HepG2 (cell line): ENCODE measurements at regions not wholly inside any gene's neighbourhood (a gene's known extent, or its start where the extent isn't known, plus 50 kb on each side); places are given as distances from the start of the nearest gene placed in this dataset.

Source experiments
- FOSL2 ChIP-seq: sonication (generic); formaldehyde crosslinking; IDR thresholded peaks from 2 replicates; pipeline ENCODE4 v1.4.0; 2020; ENCODE audit warnings: missing genetic modification reagents
- HOXA9 ChIP-seq: sonication (generic); formaldehyde crosslinking; IDR thresholded peaks from 2 replicates; pipeline ENCODE4 v1.8.1; 2022; ENCODE audit warnings: missing genetic modification reagents, mild to moderate bottlenecking, moderate library complexity, borderline replicate concordance
- IKZF4 ChIP-seq: sonication (generic); formaldehyde crosslinking; IDR thresholded peaks from 2 replicates; pipeline ENCODE4 v1.5.1; 2020; ENCODE audit warnings: borderline replicate concordance, mild to moderate bottlenecking, low read depth, missing genetic modification reagents; ENCODE audit errors: not compliant biosample characterization
- SP1 ChIP-seq, 2 experiments: fragments of 450-650 bp in 1 of 2; sonication (generic) in 1 of 2; formaldehyde crosslinking in 1 of 2; IDR thresholded peaks; 2 replicates each; pipeline versions ENCODE4 v1.4.0 to v1.6.1; 2016 to 2020; ENCODE audit warnings: missing genetic modification reagents in 1 of 2
- TF ChIP-seq, protein P1 (sequence below): sonication (generic); formaldehyde crosslinking; IDR thresholded peaks from 2 replicates; pipeline ENCODE4 v1.5.1; 2020; ENCODE audit warnings: mild to moderate bottlenecking, moderate library complexity, missing genetic modification reagents
- TF ChIP-seq, protein P2 (sequence below): sonication (generic); formaldehyde crosslinking; IDR thresholded peaks from 2 replicates; pipeline ENCODE4 v1.5.1; 2020; ENCODE audit warnings: mild to moderate bottlenecking, missing genetic modification reagents, moderate library complexity
- TF ChIP-seq, protein P3 (sequence below): sonication (generic); formaldehyde crosslinking; IDR thresholded peaks from 2 replicates; pipeline ENCODE4 v1.5.0; 2020; ENCODE audit warnings: mild to moderate bottlenecking, missing genetic modification reagents, moderate library complexity
- TF ChIP-seq, protein P4 (sequence below): sonication (generic); formaldehyde crosslinking; IDR thresholded peaks from 2 replicates; pipeline ENCODE4 v1.4.0; 2020; ENCODE audit warnings: missing genetic modification reagents
- TF ChIP-seq, protein P5 (sequence below): sonication (generic); formaldehyde crosslinking; IDR thresholded peaks from 2 replicates; pipeline ENCODE4 v1.4.0; 2020; ENCODE audit warnings: mild to moderate bottlenecking, missing genetic modification reagents

DNA sequence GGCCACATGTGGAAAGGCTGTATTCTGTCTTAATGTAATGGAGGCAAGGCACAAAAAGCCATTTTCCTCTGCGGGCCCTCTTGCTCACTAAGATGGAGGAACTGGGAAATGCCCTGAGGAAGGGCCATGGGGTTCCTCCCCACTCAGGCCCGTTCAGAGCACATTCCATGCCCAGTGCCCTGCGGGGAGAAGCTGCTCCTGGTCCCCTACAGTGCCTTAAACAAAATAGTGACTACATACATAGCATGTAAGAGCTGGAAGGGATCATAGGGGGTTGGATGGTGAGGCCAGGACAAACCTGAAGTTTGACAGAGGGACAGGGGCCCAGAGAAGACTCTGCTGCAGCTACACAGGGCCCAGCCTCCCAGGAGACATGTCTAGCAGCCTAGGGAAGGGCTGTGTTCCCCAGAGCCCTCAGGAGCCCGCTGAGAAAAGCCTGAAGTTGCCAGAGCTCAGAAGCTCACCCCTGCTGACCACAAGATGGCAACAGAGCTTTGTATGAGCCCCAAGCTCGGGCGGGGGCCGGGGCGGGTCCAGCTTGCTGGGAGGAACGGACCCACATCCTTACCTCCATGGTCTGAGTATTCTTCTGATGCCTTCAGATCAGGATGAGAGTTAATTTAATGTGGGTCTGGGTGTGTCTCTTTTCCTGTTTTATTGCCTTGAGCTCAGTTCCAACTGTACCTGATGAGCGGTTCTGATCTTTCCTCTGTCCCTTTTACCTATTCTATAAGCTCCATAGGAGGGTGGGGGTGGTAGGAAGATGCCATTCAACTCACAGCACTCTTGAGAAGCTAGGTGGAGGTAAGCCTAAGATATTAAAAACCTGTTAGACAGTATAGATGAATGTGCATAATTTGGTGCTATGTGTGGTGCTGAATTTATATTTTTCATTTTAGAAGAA lies 242.9 kb downstream of the CDC5L start (continued):
- TF ChIP-seq, protein P1, sequence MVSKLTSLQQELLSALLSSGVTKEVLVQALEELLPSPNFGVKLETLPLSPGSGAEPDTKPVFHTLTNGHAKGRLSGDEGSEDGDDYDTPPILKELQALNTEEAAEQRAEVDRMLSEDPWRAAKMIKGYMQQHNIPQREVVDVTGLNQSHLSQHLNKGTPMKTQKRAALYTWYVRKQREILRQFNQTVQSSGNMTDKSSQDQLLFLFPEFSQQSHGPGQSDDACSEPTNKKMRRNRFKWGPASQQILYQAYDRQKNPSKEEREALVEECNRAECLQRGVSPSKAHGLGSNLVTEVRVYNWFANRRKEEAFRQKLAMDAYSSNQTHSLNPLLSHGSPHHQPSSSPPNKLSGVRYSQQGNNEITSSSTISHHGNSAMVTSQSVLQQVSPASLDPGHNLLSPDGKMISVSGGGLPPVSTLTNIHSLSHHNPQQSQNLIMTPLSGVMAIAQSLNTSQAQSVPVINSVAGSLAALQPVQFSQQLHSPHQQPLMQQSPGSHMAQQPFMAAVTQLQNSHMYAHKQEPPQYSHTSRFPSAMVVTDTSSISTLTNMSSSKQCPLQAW (CRISPR knock-in tag) = peak; percentile 42; the same call in 1 of the 2 replicates
- TF ChIP-seq, protein P2, sequence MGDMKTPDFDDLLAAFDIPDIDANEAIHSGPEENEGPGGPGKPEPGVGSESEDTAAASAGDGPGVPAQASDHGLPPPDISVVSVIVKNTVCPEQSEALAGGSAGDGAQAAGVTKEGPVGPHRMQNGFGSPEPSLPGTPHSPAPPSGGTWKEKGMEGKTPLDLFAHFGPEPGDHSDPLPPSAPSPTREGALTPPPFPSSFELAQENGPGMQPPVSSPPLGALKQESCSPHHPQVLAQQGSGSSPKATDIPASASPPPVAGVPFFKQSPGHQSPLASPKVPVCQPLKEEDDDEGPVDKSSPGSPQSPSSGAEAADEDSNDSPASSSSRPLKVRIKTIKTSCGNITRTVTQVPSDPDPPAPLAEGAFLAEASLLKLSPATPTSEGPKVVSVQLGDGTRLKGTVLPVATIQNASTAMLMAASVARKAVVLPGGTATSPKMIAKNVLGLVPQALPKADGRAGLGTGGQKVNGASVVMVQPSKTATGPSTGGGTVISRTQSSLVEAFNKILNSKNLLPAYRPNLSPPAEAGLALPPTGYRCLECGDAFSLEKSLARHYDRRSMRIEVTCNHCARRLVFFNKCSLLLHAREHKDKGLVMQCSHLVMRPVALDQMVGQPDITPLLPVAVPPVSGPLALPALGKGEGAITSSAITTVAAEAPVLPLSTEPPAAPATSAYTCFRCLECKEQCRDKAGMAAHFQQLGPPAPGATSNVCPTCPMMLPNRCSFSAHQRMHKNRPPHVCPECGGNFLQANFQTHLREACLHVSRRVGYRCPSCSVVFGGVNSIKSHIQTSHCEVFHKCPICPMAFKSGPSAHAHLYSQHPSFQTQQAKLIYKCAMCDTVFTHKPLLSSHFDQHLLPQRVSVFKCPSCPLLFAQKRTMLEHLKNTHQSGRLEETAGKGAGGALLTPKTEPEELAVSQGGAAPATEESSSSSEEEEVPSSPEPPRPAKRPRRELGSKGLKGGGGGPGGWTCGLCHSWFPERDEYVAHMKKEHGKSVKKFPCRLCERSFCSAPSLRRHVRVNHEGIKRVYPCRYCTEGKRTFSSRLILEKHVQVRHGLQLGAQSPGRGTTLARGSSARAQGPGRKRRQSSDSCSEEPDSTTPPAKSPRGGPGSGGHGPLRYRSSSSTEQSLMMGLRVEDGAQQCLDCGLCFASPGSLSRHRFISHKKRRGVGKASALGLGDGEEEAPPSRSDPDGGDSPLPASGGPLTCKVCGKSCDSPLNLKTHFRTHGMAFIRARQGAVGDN = no peak
- TF ChIP-seq HOXA9 (CRISPR knock-in tag) = no peak
- TF ChIP-seq, protein P3, sequence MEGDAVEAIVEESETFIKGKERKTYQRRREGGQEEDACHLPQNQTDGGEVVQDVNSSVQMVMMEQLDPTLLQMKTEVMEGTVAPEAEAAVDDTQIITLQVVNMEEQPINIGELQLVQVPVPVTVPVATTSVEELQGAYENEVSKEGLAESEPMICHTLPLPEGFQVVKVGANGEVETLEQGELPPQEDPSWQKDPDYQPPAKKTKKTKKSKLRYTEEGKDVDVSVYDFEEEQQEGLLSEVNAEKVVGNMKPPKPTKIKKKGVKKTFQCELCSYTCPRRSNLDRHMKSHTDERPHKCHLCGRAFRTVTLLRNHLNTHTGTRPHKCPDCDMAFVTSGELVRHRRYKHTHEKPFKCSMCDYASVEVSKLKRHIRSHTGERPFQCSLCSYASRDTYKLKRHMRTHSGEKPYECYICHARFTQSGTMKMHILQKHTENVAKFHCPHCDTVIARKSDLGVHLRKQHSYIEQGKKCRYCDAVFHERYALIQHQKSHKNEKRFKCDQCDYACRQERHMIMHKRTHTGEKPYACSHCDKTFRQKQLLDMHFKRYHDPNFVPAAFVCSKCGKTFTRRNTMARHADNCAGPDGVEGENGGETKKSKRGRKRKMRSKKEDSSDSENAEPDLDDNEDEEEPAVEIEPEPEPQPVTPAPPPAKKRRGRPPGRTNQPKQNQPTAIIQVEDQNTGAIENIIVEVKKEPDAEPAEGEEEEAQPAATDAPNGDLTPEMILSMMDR = peak; percentile 72
- TF ChIP-seq FOSL2 (CRISPR knock-in tag) = no peak
- TF ChIP-seq, protein P4, sequence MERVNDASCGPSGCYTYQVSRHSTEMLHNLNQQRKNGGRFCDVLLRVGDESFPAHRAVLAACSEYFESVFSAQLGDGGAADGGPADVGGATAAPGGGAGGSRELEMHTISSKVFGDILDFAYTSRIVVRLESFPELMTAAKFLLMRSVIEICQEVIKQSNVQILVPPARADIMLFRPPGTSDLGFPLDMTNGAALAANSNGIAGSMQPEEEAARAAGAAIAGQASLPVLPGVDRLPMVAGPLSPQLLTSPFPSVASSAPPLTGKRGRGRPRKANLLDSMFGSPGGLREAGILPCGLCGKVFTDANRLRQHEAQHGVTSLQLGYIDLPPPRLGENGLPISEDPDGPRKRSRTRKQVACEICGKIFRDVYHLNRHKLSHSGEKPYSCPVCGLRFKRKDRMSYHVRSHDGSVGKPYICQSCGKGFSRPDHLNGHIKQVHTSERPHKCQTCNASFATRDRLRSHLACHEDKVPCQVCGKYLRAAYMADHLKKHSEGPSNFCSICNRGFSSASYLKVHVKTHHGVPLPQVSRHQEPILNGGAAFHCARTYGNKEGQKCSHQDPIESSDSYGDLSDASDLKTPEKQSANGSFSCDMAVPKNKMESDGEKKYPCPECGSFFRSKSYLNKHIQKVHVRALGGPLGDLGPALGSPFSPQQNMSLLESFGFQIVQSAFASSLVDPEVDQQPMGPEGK = peak; percentile 70
- TF ChIP-seq, protein P5, sequence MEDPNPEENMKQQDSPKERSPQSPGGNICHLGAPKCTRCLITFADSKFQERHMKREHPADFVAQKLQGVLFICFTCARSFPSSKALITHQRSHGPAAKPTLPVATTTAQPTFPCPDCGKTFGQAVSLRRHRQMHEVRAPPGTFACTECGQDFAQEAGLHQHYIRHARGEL = no peak
- TF ChIP-seq SP1 (IDR thresholded peaks at IDR 0.05) = no peak
- TF ChIP-seq SP1 (CRISPR knock-in tag; IDR thresholded peaks at IDR 0.05) = no peak
- TF ChIP-seq IKZF4 (CRISPR knock-in tag) = no peak
- TF ChIP-seq, all 625 proteins: peak for 7
